AG20443 (cell line): ENCODE measurements at regions not wholly inside any gene's neighbourhood (a gene's known extent, or its start where the extent isn't known, plus 50 kb on each side); places are given as distances from the start of the nearest gene placed in this dataset.
"Not testable (repeated sequence)": the region's sequence is repeated elsewhere in the genome, so short reads cannot be mapped to it uniquely, and the experiment has no call there.

Experiments used
- DNase-seq: peaks from one replicate; pipeline ENCODE4 v3.0.0; 2012; ENCODE audit warnings: low spot score, mixed read lengths

DNA sequence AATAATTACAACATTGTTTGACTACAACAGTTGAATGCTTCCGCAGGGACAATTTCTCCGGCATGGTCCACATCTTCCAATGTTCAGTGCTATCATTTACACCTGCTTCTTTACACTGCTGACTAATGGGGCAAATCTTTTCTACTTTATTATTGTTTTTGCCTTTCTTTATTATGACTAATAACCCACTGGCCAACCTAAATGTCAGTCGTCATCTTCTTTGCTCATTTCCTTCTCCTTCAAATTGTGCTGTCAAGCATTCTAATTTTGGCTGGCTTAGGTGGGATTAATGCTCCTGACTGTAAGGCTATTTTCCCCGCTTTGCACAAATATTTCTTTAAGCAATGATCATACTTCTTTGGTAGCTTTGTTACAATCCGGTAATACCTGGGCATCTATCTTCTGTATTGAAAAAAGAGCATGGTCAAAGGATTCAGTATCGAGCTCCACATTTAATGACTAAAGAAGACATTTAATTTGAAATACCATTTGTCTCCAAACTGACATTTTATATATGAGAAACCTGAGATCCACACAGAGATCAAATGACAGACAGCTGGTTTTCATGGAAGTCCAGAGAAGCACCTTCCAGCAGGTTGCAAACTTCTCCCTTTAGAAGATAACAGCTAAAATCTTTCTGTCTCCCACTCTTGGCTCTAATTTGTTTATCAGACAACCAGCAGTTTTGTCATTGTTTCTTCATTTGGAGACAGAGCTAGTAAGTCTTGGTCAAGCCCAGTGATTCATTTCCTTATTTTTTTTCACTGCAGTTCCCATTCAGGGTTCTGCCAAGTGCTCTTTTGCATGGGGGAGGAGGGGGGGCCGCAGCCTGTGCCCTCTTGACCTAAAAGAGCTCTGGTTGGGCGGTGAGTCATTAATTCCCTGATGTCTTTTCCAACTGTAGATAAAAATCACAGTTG is 132.9 kb downstream of the SOCS6 start:
- peak; percentile 89 for DNase-seq

DNA sequence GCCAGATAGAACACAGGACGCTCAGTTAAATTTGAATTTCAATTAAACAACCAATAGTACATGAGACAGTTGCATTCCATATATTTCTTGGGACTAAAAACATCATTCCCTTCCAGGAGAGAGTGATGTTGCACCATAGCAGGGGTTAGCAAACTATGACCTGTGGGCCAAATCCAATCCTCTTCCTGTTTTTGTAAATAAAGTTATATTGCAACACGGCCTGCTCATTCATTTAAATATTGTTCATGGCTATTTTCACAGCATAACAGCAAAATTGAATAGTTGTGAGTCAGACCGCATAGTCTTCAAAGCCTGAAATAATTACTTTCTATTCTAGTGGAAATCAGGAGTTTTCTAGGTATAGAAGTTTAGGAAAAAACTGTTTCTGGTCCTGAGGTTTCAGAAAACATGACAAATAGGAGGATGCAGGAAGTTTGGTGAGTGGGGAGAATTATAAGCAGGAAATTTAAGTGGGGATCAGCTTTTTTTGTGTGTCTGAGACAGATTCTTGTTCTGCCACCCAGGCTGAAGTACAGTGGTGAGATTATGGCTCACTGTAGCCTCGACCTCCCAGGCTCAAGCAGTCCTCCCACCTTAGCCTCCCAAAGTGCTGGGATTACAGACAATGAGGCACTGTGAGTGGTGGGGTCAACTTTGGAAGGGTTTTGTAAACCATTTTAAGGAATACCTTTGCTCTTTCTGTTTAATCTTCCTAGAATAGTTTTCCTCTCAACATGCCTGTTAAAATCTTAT is 131.5 kb downstream of the SOCS6 start:
- DNase-seq, result peak; percentile 46

DNA sequence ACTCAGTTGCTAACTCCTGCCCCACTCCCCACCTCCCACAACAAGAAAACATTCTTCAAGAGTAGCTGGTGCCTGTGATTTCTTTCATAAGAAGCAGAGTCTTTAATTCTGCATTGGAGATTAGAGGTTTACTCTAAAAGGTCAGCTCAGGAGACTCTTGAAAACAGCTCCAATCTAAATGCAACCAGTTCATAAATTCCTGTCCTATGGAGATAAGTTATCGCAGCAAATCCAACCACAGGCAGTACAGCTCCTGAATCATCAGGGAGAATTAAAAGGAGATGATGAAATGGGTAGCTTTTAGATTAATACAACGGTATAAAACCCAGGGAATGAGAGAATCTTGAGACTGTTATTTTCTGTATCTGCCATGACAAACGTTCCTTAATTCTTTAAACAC is 130.7 kb downstream of the SOCS6 start:
- DNase-seq, result no peak

DNA sequence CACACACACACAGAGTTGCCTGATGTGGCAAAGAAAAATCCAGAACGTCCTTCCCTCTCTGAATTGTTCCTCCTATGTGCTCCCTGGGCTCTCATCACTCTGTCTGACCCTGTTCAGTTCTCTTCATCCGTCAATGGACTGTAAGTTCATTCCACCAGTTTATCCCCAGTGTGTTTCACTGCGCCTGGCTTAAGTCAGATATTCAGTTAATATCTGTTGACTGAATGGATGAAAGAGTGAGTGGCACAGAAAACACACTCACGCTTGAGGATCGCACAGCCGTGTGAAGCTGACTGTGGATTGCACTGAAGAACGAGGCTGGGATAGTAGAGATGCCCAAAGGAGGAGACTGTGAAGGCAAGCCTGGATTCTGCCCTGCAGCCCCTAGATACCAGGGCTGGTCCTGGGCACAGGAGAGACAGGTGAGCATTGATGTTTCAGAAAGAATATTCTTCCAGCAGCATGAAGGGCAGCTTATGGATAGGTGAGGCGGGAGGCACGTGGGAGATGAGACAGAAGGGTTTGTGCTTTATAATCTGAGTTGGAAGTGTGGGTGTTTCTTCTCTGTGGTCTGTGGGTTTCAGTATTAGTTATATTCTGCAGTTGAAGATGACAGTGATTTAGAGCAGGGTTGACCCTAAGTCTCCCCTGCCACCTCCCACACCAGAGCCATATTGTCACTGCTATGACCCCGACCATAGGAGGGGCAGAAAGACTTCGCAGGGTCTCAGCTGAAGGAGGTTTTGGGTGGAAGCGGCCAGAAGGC is 129.9 kb downstream of the SOCS6 start:
- no peak for DNase-seq

DNA sequence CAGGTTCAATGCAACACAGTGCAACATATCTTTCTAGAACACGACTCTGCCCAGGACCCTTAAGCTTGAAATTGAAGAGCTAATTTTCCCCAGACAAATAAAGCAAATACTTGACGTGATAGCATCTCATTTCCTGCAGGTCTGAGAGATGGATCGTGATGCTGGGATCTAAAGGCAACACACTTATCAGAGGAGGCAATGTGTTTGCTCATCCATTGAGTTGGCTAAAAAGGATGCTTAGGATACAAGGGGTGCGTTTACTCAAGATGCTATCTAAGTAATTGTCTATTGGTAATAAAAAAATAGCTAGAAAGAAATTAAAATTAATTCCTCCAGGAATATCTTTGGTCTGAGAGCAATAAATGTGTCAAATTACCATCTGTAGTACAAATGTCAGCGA is 129.0 kb downstream of the SOCS6 start:
- no peak for DNase-seq

DNA sequence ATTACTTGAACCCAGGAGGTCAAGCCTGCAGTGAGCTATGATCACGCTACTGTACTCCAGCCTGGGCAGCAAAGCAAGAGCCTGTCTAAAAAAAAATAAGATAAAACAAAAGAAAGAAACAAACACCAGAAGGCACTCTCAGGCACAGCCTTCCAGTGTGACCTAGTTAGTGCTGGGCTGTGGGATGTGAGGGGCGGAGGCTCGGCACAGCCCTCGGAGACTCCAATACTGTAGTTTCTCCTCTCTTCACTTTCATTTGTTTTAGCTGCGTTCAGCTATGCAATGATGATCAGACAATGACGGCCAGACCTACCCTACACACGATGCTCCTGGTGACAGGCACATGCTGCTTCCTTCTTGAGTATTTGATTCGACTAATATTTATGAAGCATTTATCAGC is 127.7 kb downstream of the SOCS6 start:
- no peak for DNase-seq

DNA sequence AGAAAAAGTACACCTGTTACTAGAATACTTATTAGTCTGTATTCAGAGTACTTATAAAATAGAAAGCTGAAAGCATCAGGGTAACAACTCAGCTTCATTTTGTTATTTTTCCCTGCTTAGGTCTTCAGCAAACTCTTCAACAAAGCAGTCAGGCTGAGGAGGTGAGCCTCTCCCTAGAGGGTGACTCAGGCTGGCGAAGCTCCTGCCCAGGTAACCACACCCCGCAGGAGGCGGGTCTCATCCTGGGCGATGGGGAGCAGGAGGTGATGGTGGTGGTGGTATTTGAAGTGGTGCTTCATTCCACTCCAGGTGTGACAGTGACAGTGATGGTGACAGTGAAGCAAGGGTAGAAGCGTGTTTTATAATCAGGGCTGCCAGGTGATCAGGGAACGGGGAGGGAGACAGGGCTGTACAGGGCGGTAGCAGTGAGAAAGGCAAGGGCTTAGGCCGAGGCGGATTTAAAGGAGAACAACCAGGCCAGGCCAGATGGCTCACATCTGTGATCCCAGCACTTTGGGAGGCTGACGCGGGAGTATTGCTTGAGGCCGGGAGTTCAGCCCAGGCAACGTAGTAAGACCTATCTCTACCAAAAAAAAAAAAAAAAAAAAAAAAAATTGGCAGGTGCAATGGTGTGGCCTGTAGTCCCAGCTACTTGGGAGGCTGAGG is 127.1 kb downstream of the SOCS6 start:
- DNase-seq, result no peak

DNA sequence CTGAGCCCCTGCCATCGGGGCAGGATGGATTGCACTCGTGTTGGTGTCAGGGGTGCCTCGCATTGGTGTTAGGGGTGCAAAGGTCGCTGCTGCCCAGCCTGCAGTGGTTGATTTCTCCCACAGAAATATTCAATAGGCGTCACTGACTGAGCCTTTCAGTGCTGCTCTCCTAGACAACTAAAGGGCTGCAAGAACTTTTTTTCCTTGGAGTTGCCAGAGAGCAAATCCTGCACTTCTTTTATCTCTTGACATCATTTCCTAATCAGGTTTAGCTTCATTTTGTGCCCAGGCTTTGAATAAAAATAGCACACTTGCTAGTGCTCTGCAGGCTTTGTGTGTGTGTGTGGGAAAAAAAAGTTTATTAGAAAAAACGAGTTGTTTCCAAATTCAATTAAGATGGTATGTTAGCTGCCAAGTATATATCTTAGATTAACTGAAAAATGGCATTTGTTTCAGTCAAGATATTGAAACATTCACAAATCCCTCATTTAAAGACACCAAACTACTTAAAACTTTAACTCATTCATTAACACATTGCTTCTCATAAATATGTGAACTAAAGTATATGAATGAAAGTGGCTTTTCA is 125.6 kb downstream of the SOCS6 start:
- no peak for DNase-seq

DNA sequence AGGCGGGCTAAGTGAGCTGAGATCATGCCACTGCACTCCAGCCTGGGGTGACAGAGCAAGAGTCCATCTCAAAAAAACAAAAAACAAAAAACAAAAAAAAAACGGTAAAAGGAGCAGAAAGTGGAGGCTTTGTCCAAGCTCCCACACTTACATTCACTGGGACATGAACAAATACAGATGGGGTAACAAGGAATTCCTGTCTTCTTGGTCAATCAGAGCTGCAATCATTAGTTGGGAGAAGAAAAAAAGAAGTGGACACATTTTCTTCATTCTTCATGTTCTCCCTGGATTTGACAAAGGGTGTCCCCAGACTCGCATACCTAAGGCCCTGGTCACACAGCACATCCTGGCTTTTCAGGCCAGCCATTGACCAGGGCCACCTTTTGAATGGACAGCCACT is 124.6 kb downstream of the SOCS6 start:
- DNase-seq, result peak; percentile 22

DNA sequence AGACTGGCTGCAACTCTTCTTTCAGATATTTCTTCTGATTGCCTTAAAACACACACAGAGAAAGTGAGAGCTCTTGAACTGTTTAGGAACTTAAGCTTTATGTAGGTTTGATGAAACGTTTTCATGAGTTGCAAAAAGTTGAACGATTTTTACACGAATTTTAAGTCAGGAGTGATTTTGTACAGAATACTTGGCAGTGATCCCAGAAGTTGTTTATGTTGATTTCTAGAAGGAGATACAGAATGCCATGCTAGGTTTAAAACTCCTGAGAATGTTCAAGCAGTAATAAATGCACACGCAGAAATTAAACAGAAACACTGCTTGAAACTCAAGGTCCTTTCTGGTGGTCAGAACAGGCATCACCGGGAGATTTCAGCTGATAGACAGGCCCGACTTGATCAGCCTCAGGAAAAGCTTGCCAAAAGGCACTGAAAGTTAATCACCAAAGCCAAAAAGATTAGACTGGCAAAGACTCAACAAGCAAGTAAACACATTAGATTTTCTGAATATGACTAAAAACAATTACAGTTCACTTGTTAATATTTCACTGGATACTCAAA is 123.1 kb downstream of the SOCS6 start:
- DNase-seq, result no peak

DNA sequence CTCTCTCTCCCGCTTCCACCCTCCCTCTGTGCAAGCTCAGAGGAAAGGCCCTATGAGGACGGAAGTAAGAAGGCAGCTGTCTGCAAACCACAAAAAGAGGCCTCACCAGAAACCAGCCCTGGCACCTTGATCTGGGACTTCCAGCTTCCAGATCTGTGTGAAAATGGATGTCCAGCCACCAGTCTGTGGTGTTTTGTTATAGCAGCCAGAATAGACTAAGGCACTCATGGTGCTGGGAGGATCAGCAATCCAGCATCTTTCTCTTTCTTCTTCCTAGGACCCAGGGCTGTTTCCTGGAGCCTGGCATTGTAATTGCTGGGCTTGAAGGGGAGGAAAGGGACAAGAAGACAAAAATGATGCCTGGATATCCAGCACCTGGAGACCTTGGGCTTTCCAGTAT is 122.5 kb downstream of the SOCS6 start:
- no peak for DNase-seq

DNA sequence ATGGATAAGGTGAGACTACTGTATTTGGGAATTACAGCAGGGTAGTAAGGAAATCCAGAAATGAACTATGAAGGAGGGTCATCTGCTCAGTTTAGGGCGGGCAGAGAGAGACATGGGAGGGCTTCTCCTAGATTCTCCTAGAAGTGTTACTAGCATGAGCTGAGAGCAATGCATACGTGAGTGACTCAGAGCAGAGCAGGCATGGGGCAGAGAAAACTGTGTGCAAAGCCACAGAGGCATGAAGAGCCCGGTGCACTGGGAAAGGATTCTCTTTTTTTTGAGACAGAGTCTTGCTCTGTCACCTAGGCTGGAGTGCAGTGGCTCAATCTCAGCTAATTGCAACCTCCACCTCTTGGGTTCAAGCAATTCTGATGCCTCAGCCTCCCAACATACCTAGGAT is 116.2 kb downstream of the SOCS6 start:
- no peak for DNase-seq

DNA sequence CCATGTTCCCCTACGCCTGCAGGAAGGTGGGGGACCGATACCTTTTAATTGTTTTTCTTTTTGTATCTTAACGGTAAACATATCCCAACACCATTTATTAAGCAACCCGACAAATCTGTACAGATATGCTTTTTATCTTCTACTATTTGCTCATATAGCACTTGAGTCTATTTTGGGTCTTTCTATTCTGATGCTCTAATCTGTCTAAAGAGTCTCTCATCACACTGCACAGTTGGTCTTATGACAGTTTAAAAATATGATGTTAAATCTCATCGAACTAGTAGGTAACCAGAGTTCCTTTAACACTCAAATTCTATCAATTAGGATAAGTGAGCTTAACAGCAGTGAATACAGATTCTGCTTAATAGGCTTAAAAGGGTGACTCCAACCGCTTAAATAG is 111.6 kb downstream of the SOCS6 start:
- DNase-seq, result no peak

DNA sequence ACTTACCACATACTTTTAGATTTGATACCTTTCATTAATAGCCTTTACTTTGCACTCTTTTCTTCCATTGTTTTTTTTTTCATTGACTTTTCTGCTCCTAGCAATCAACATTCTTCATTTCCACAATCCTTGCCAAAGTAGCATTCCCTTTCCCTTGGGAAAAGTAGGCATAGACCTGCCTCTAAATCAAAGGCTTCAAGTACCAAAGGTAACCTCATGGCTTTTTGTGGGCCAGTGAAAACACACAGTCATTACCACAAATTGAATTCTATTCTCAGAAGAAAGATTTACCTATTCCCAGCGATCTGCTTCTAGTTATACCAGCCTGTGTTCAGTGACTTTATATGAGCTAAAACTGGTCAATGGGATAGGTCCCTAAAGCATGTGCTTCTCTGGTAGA is 109.2 kb downstream of the SOCS6 start:
- DNase-seq, result no peak

DNA sequence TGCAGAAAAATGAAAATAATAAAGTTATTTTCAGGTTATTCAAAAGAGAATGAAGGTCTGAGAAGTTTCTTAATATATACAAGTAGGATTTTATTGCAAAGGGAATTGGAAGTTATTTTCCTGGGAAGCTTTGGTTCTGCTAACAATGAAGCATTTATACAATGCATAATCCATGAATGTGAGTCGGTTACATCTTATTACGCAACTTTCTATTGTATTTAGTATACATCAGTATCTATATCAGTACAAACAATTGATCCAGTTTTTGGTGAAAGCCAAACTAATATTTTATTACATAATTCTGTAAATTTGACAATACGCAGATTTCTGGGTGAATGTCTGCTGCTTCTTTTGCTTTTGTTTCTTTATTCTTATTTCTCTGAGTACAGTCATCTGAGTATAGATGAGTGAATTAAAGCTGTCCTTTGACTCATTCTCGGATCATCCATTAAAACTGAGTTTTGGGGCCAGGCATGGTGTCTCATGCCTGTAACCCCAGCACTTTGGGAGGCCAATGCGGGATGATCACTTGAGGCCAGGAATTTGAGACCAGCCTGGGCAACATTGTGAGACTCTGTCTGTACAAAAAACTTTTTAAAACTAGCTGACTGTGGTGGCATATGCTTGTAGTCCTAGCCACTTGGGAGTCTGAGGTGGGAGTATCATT is 108.5 kb downstream of the SOCS6 start:
- no peak for DNase-seq

DNA sequence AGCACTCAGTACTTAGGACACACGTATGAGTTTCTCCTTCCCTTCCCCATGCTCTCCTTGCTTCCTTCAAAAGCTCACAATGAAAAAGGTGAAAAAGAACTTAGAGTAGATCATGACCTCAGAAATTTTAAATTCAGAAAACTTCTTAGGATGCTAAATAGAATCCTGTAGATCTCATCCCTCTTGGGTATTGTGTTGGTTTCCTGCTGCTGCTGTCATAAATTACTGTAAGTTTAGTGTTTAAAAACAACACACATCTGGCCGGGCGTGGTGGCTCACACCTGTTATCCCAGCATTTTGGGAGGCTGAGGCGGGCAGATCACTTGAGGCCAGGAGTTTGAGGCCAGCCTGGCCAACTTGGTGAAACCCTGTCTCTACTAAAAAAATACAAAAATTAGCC is 106.9 kb downstream of the SOCS6 start:
- not testable (repeated sequence) for DNase-seq

DNA sequence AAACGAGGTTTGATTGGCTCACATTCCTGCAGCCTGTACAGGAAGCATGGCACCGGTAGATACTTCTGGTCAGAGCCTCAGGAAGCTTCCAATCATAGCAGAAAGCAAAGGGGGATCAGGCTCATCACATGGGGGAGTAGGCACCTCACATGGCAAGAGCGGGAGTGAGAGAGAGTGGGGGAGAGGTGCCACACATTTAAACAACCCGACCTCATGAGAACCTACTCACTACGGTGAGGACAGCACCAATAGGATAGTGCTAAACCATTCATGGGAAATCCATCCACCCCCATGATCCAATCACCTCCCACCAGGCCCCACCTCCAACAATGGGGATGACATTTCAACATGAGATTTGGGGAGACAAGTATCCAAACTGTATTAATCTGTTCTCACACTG is 105.8 kb downstream of the SOCS6 start:
- DNase-seq, result no peak

DNA sequence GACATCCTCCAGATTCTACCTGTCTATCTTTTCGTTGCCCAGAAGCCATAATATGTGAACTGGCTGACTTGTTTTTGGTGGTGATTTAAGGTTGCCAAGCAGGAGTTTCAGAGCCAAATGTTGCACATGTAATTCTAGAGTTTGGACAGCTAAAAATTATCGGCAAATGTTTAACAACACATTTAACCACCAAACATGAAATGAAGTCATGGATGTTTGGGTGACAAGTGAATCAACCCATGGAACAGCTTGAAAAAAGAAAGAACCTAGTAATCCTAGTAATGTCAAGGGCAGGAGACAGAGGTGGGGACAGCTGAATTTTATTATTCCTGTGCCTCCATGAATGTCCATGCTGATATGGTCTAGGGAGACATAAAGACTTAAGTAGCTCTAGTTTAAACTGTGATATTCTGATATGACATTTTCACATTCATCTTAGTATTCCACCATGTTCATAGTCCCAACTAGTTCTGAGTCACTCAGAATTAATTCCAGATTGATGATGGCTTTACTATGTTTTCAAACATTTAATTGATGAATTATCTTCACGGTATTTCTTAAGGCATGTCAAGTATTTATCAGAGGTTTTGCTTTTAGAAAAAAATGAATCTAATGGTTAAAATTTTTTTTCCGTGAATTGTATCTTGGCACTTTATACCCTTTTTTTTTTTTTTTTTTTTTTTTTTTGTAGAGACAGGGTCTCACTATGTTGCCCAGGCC is 101.7 kb downstream of the SOCS6 start:
- peak; percentile 45 for DNase-seq

DNA sequence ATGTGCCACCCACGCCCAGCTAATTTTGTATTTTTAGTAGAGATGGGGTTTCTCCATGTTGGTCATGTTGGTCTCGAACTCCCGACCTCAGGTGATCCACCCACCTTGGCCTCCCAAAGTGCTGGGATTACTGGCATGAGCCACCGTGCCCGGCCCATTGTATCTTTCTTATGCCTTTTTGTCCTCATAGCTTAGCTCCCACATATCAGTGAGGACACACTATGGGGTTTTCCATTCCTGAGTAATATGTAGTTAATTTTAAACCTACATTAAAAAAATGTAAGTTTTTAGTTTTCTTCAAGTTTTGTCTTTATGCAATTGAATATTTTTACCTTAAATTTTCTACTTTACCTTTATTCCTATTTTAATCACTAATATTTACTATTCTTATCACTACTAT is 100.2 kb downstream of the SOCS6 start:
- DNase-seq, result not testable (repeated sequence)

DNA sequence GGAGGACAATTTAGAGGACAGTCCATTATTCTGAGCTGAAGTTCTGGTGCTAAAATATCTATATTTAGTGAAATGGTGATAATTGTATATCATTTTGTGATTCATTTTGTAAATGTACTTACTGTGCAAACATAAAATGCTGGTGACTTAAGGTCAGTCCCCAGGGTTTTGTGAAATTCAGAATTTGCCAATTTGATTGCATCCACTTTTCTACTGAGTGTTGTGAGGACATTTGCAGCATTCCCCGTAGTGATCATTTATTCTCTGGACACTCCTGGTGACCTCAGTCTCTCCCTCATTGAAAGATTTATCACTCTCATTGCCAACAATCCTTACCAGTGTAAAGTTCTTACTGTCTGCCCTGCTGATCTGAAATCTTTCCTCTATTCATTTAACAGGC is 98.2 kb downstream of the SOCS6 start:
- no peak for DNase-seq
